PC-3 (cell line): ENCODE measurements at regions not wholly inside any gene's neighbourhood (a gene's known extent, or its start where the extent isn't known, plus 50 kb on each side); places are given as distances from the start of the nearest gene placed in this dataset.

Source experiments
- ATAC-seq: fragments of 200-7000 bp; cut with Tn5 transposase; 2 replicates; pipeline ENCODE4 v1.9.1; 2020; ENCODE audit warnings: mild to moderate bottlenecking, moderate library complexity
- BruUV-seq: library from RNA; stranded (reverse); fragments of 400-500 nt; replicated peaks from 2 replicates; lab custom pipeline; 2021; lab: Mats Ljungman, UMichigan
- CTCF ChIA-PET: fragments of 300-600 bp; sonication (Branson Sonifier 250); formaldehyde crosslinking; loops from one replicate; lab custom pipeline; 2022; ENCODE audit warnings: antibody characterized with exemption; lab: Charles Lee
- POLR2A ChIA-PET: fragments of 300-600 bp; sonication (Branson Sonifier 250); formaldehyde crosslinking; loops from one replicate; lab custom pipeline; 2022; ENCODE audit warnings: antibody characterized with exemption; ENCODE audit not compliant: unreplicated experiment; lab: Charles Lee
- DNase-seq: peaks from one replicate; pipeline ENCODE4 v3.0.0-alpha.2; 2015
- H2AFZ ChIP-seq: fragments of 300-600 bp; sonication (generic); 2 replicates; pipeline ENCODE4 v1.6.0; 2016; ENCODE audit warnings: antibody characterized with exemption, low read length
- H3F3A ChIP-seq: fragments of 300-600 bp; sonication (generic); one replicate; pipeline ENCODE4 v1.6.0; 2017; ENCODE audit warnings: antibody characterized with exemption, low read length, control low read depth, mild to moderate bottlenecking; ENCODE audit not compliant: unreplicated experiment
- H3K27ac ChIP-seq: fragments of 300-600 bp; sonication (generic); 2 replicates; pipeline ENCODE4 v1.5.1; 2016; ENCODE audit warnings: mild to moderate bottlenecking, low read length
- H3K27me3 ChIP-seq: fragments of 300-600 bp; sonication (generic); 2 replicates; pipeline ENCODE4 v1.6.1; 2016; ENCODE audit warnings: low read length, mixed read lengths
- H3K36me3 ChIP-seq: fragments of 300-600 bp; sonication (generic); 2 replicates; pipeline ENCODE4 v1.6.1; 2016; ENCODE audit warnings: low read depth, mixed run types, low read length, mixed read lengths
- H3K4me1 ChIP-seq: fragments of 300-600 bp; sonication (generic); 2 replicates; pipeline ENCODE4 v1.5.1; 2016; ENCODE audit warnings: low read length; ENCODE audit not compliant: insufficient read depth
- H3K4me2 ChIP-seq: fragments of 300-600 bp; sonication (generic); 2 replicates; pipeline ENCODE4 v1.6.0; 2016; ENCODE audit warnings: low read length
- H3K4me3 ChIP-seq: fragments of 300-600 bp; sonication (generic); 2 replicates; pipeline ENCODE4 v1.5.1; 2016; ENCODE audit warnings: mild to moderate bottlenecking, low read length, mixed read lengths
- H3K79me2 ChIP-seq: fragments of 300-600 bp; sonication (generic); 2 replicates; pipeline ENCODE4 v1.6.1; 2017; ENCODE audit warnings: low read length, mixed read lengths
- H3K9ac ChIP-seq: fragments of 300-600 bp; sonication (generic); 2 replicates; pipeline ENCODE4 v1.6.0; 2016; ENCODE audit warnings: mild to moderate bottlenecking, low read length
- H3K9me2 ChIP-seq: fragments of 300-600 bp; sonication (generic); replicated peaks from 2 replicates; pipeline ENCODE4 v1.6.1; 2016; ENCODE audit warnings: mixed run types, low read length, mixed read lengths
- H3K9me3 ChIP-seq: fragments of 300-600 bp; sonication (generic); 2 replicates; pipeline ENCODE4 v1.6.1; 2016; ENCODE audit warnings: low read length, mixed read lengths
- H4K20me1 ChIP-seq: fragments of 300-600 bp; sonication (generic); 2 replicates; pipeline ENCODE4 v1.6.1; 2016; ENCODE audit warnings: low read length, mixed read lengths
- EZH2 ChIP-seq: fragments of 300-600 bp; sonication (generic); IDR thresholded peaks from one replicate; pipeline ENCODE4 v1.6.1; 2017; ENCODE audit warnings: antibody characterized with exemption, mild to moderate bottlenecking, low read length; ENCODE audit not compliant: unreplicated experiment
- EZH2phosphoT487 ChIP-seq: fragments of 300-600 bp; sonication (generic); IDR thresholded peaks from 2 replicates; pipeline ENCODE4 v1.6.1; 2018; ENCODE audit warnings: mild to moderate bottlenecking, antibody characterized with exemption, low read length, borderline replicate concordance
- intact Hi-C: fragments of 100-400 bp; cut with micrococcal nuclease; formaldehyde crosslinking; loops from 2 replicates; pipeline ENCODE4 v1.9.0; 2023
- TF ChIP-seq, protein P1 (sequence below): fragments of 300-600 bp; sonication (generic); conservative IDR thresholded peaks from 2 replicates; pipeline ENCODE4 v1.5.1; 2017; ENCODE audit warnings: antibody characterized with exemption, low read depth, mild to moderate bottlenecking, low read length

DNA sequence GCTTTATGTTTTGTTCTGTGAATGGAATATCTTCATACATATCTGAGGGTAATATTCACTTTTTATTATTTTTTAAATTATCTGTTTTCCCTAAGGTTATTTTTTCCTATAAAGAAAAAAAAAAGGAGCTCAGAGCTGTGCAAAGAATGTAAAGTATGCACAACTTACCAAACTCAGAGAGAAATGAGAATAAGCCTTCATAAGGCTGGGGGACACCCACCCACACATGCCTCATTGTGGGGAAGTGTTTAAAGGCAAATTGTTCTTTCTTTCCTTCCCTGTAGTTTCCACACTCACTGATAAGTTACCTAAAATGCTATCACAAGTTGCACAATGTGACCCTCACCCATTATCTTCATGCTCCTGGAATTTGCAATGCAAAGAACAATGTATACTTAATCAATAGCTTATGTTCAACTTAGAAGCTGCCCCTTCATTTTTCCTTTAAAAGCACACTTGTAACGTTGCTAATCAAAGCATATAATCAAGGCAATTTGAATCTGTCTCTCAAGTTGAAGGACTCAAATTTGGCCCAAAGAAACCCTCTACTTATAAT, 108.1 kb downstream of the GNAT3 start:
- Histone ChIP-seq H3K9ac (no peak overlapping the region), H3K27me3 (no peaks in the 10 kb centered on the region), H3F3A (no peaks in the 10 kb centered on the region), H3K79me2 (no peaks in the 10 kb centered on the region), H3K9me2 (no peaks in the 10 kb centered on the region), H3K4me2 (no peak overlapping the region), H3K4me1 (no peaks in the 10 kb centered on the region), H3K9me3 (no peaks in the 10 kb centered on the region), H3K36me3 (no peaks in the 10 kb centered on the region), H4K20me1 (no peaks in the 10 kb centered on the region), H3K27ac (no peak overlapping the region), H3K4me3 (no peak overlapping the region), H2AFZ (no peak overlapping the region)
- CTCF ChIA-PET: no interaction called here
- no peak for ATAC-seq
- POLR2A ChIA-PET: no interaction called here
- DNase-seq: no peak
- no TSS peak for BruUV-seq
- intact Hi-C loops: no loop called here
- TF ChIP-seq, protein P1, sequence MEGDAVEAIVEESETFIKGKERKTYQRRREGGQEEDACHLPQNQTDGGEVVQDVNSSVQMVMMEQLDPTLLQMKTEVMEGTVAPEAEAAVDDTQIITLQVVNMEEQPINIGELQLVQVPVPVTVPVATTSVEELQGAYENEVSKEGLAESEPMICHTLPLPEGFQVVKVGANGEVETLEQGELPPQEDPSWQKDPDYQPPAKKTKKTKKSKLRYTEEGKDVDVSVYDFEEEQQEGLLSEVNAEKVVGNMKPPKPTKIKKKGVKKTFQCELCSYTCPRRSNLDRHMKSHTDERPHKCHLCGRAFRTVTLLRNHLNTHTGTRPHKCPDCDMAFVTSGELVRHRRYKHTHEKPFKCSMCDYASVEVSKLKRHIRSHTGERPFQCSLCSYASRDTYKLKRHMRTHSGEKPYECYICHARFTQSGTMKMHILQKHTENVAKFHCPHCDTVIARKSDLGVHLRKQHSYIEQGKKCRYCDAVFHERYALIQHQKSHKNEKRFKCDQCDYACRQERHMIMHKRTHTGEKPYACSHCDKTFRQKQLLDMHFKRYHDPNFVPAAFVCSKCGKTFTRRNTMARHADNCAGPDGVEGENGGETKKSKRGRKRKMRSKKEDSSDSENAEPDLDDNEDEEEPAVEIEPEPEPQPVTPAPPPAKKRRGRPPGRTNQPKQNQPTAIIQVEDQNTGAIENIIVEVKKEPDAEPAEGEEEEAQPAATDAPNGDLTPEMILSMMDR: no peak
- no peak for TF ChIP-seq EZH2
- no peak for TF ChIP-seq EZH2phosphoT487

DNA sequence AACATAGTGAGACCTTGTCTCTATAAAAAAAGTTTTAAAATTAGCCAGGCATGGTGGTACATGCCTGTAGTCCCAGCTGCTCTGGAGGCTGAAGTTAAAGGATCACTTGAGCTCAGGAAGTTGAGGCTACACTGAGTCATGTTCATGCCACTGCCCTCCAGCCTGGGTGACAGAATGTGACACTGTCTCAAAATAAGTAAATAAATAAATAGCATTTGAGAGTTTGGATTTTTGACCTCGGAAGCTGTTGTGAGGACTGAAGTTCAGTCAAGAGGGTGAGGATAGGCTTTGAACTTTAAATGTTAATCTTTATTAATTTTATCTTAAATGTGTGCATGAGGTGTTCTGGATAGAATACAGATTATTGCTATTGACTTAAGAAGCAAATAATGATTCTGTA, 110.2 kb downstream of the GNAT3 start:
- TF ChIP-seq EZH2phosphoT487 (no peak), EZH2 (no peak)
- TF ChIP-seq, protein P1: no peak
- H3K27ac ChIP-seq: no peak overlapping the region
- ATAC-seq (no peak), DNase-seq (no peak)
- no TSS peak for BruUV-seq
- intact Hi-C loops: no loop called here
- no peaks in the 10 kb centered on the region for H3K27me3 ChIP-seq
- H3K4me2 ChIP-seq: no peak overlapping the region
- H3K79me2 ChIP-seq: no peaks in the 10 kb centered on the region
- H3K36me3 ChIP-seq: no peaks in the 10 kb centered on the region
- no peak overlapping the region for H2AFZ ChIP-seq
- H3F3A ChIP-seq: no peaks in the 10 kb centered on the region
- no peaks in the 10 kb centered on the region for H3K9me2 ChIP-seq
- H3K9me3 ChIP-seq: no peaks in the 10 kb centered on the region
- CTCF ChIA-PET: no interaction called here
- no peaks in the 10 kb centered on the region for H3K4me1 ChIP-seq
- no peak overlapping the region for H3K4me3 ChIP-seq
- H4K20me1 ChIP-seq: no peaks in the 10 kb centered on the region
- no peak overlapping the region for H3K9ac ChIP-seq
- POLR2A ChIA-PET: no interaction called here

DNA sequence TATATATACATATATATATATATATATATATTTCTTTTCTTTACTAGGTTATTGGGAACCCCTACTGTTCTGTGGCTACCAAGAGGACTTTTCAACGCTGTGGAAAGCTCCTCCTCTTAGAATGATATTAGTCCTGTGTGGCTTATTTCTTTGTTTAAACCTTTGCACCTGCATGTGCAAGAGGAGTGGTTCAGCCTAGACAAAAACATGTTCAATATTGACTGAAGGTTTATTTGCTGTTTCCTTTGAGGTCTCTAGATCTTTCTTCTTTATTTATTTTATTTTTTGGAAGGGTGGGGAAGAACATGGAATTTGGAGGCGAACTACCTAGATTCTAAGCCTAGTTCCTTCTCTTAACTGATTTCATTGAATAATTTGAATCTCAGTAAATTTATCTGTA, 118.1 kb downstream of the GNAT3 start:
- intact Hi-C loops: loop anchor here (2.0 to 5.0 kb wide), 2 partner anchors 81 to 176 kb away; no protein-coding TSS in a partner anchor
- BruUV-seq: no TSS peak
- no peaks in the 10 kb centered on the region for H4K20me1 ChIP-seq
- no peaks in the 10 kb centered on the region for H3K4me1 ChIP-seq
- H2AFZ ChIP-seq: no peak overlapping the region
- TF ChIP-seq, protein P1: no peak
- TF ChIP-seq EZH2phosphoT487: no peak
- TF ChIP-seq EZH2: no peak
- H3K9me2 ChIP-seq: no peaks in the 10 kb centered on the region
- H3K36me3 ChIP-seq: no peaks in the 10 kb centered on the region
- H3K9me3 ChIP-seq: no peaks in the 10 kb centered on the region
- no peaks in the 10 kb centered on the region for H3K79me2 ChIP-seq
- no peak overlapping the region for H3K4me2 ChIP-seq
- ATAC-seq (no peak), DNase-seq (no peak)
- H3K4me3 ChIP-seq: no peak overlapping the region
- ChIA-PET CTCF (no interaction called here), POLR2A (no interaction called here)
- no peaks in the 10 kb centered on the region for H3K27me3 ChIP-seq
- no peak overlapping the region for H3K27ac ChIP-seq
- no peak overlapping the region for H3K9ac ChIP-seq
- no peaks in the 10 kb centered on the region for H3F3A ChIP-seq
